Keratinocyte (primary cell): ENCODE measurements at regions not wholly inside any gene's neighbourhood (a gene's known extent, or its start where the extent isn't known, plus 50 kb on each side); places are given as distances from the start of the nearest gene placed in this dataset.
A peak's percentile ranks its signal among the peaks of the same experiment; 100 is the strongest.

Source experiments
- DNase-seq: peaks from one replicate; pipeline ENCODE4 v3.0.0-alpha.2; 2011; ENCODE audit warnings: low read depth, missing footprints, low spot score
- FAIRE-seq: peaks from 2 replicates; lab custom pipeline; 2011; peaks lifted over from hg19 to GRCh38; lab: Jason Lieb, UNC
- H2AFZ ChIP-seq: 2 replicates; pipeline ENCODE4 v1.6.0; 2012; ENCODE audit warnings: low read length, control low read depth, inconsistent platforms; ENCODE audit not compliant: control insufficient read depth
- H3K27ac ChIP-seq: 2 replicates; pipeline ENCODE4 v1.5.1; 2011; ENCODE audit warnings: low read length; ENCODE audit not compliant: control insufficient read depth, insufficient read depth
- H3K27me3 ChIP-seq: 3 replicates; pipeline ENCODE4 v1.6.0; 2011; ENCODE audit warnings: low read length; ENCODE audit not compliant: control insufficient read depth, insufficient read depth; ENCODE audit errors: extremely low read depth
- H3K36me3 ChIP-seq, 2 experiments: 2 replicates in 1 of 2; 3 replicates in 1 of 2; pipeline ENCODE4 v1.5.1; 2011; ENCODE audit warnings: low read length in 2 of 2, mild to moderate bottlenecking in 1 of 2; ENCODE audit not compliant: control insufficient read depth in 2 of 2, insufficient read depth in 2 of 2; ENCODE audit errors: extremely low read depth in 1 of 2
- H3K4me1 ChIP-seq: 3 replicates; pipeline ENCODE4 v1.5.1; 2011; ENCODE audit warnings: low read length; ENCODE audit not compliant: control insufficient read depth, insufficient read depth; ENCODE audit errors: extremely low read depth
- H3K4me2 ChIP-seq: 3 replicates; pipeline ENCODE4 v1.6.0; 2011; ENCODE audit warnings: low read depth, low read length; ENCODE audit not compliant: control insufficient read depth, insufficient read depth; ENCODE audit errors: extremely low read depth
- H3K4me3 ChIP-seq, 3 experiments: fragments of 200-600 bp in 1 of 3; sonication (generic) in 1 of 3; 2 replicates in 2 of 3; 3 replicates in 1 of 3; pipeline ENCODE4 v1.5.1; 2011 to 2016; ENCODE audit warnings: low read length in 3 of 3, mild to moderate bottlenecking in 3 of 3, control low read depth in 2 of 3, inconsistent platforms in 1 of 3, low read depth in 1 of 3, mixed read lengths in 1 of 3, mixed run types in 1 of 3, moderate library complexity in 1 of 3; ENCODE audit not compliant: control insufficient read depth in 2 of 3, insufficient read depth in 2 of 3; ENCODE audit errors: extremely low read depth in 1 of 3
- H3K79me2 ChIP-seq: 2 replicates; pipeline ENCODE4 v1.6.0; 2012; ENCODE audit warnings: low read length; ENCODE audit not compliant: control insufficient read depth, insufficient read depth
- H3K9ac ChIP-seq: 3 replicates; pipeline ENCODE4 v1.6.0; 2011; ENCODE audit warnings: low read length; ENCODE audit not compliant: control insufficient read depth, insufficient read depth; ENCODE audit errors: extremely low read depth
- H3K9me1 ChIP-seq: 3 replicates; pipeline ENCODE4 v1.6.0; 2011; ENCODE audit warnings: low read length; ENCODE audit not compliant: control insufficient read depth, insufficient read depth; ENCODE audit errors: extremely low read depth
- H3K9me3 ChIP-seq: 2 replicates; pipeline ENCODE4 v1.5.1; 2012; ENCODE audit warnings: low read depth, low read length; ENCODE audit not compliant: control insufficient read depth
- H4K20me1 ChIP-seq: 3 replicates; pipeline ENCODE4 v1.6.0; 2011; ENCODE audit warnings: low read length; ENCODE audit not compliant: control insufficient read depth, insufficient read depth; ENCODE audit errors: extremely low read depth
- EZH2 ChIP-seq: IDR thresholded peaks from one replicate; pipeline ENCODE4 v1.6.1; 2012; ENCODE audit warnings: inconsistent platforms, mild to moderate bottlenecking, low read length, moderate library complexity
- dilution Hi-C: fragments of 300-500 bp; cut with MboI; formaldehyde crosslinking; loops from one replicate; pipeline ENCODE4 v1.7.0; 2020; ENCODE audit warnings: low sequenced_read_pairs; ENCODE audit not compliant: extremely low pct_ligation_motif_present
- TF ChIP-seq, protein P1 (sequence below), 3 experiments: IDR thresholded peaks in 1 of 3; conservative IDR thresholded peaks in 1 of 3; optimal IDR thresholded peaks in 1 of 3; 2 replicates in 2 of 3; 3 replicates in 1 of 3; pipeline versions ENCODE3 to v1.5.1; 2011; ENCODE audit warnings: low read length in 3 of 3, mild to moderate bottlenecking in 3 of 3, moderate library complexity in 2 of 3, control low read depth in 1 of 3, inconsistent platforms in 1 of 3; ENCODE audit not compliant: insufficient read depth in 2 of 3; ENCODE audit errors: extremely low read depth in 1 of 3

DNA sequence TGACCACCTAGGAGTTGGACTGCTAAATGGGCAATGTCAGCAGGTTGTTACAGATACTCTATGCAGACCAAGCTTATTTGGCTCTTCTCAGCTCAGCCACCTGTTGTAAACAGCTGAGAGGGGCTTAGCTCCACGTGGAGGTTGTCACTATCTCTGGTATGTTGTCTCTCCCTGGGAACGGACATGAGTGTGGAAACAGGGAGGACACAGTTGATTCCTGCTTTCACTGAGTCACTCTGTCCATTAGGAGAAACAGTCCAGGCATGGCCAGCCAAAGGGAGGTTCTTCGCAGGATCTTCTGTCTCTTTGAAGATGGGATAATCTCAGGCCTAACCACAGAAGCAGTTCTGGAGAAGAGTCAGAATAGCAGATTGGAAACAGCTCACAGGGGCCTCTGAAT is 121.2 kb downstream of the PALM2AKAP2 start:
- FAIRE-seq (no peak), DNase-seq (no peak)
- TF ChIP-seq EZH2, result no peak
- TF ChIP-seq, protein P1, sequence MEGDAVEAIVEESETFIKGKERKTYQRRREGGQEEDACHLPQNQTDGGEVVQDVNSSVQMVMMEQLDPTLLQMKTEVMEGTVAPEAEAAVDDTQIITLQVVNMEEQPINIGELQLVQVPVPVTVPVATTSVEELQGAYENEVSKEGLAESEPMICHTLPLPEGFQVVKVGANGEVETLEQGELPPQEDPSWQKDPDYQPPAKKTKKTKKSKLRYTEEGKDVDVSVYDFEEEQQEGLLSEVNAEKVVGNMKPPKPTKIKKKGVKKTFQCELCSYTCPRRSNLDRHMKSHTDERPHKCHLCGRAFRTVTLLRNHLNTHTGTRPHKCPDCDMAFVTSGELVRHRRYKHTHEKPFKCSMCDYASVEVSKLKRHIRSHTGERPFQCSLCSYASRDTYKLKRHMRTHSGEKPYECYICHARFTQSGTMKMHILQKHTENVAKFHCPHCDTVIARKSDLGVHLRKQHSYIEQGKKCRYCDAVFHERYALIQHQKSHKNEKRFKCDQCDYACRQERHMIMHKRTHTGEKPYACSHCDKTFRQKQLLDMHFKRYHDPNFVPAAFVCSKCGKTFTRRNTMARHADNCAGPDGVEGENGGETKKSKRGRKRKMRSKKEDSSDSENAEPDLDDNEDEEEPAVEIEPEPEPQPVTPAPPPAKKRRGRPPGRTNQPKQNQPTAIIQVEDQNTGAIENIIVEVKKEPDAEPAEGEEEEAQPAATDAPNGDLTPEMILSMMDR (optimal IDR thresholded peaks at IDR 0.05 in 1 of 3, IDR thresholded peaks at IDR 0.05 in 1 of 3, conservative IDR thresholded peaks at IDR 0.05 in 1 of 3; ENCODE audit: extremely low read depth in 1 of 3, insufficient read depth in 2 of 3, low read length in 3 of 3), result no peak
- Histone ChIP-seq H3K9me3 (no peaks in the 10 kb centered on the region), H3K79me2 (no peaks in the 10 kb centered on the region), H2AFZ (no peak overlapping the region), H3K27ac (no peak overlapping the region), H3K9ac (no peak overlapping the region), H3K4me3 (no peak overlapping the region), H3K4me2 (no peak overlapping the region), H3K27me3 (no peaks in the 10 kb centered on the region), H3K9me1 (no peaks in the 10 kb centered on the region), H3K36me3 (no peaks in the 10 kb centered on the region), H3K4me1 (no peaks in the 10 kb centered on the region), H4K20me1 (no peaks in the 10 kb centered on the region)
- dilution Hi-C loops, result loop anchor here (25.0 kb wide), 1 partner anchor 161 kb away; no protein-coding TSS in a partner anchor

DNA sequence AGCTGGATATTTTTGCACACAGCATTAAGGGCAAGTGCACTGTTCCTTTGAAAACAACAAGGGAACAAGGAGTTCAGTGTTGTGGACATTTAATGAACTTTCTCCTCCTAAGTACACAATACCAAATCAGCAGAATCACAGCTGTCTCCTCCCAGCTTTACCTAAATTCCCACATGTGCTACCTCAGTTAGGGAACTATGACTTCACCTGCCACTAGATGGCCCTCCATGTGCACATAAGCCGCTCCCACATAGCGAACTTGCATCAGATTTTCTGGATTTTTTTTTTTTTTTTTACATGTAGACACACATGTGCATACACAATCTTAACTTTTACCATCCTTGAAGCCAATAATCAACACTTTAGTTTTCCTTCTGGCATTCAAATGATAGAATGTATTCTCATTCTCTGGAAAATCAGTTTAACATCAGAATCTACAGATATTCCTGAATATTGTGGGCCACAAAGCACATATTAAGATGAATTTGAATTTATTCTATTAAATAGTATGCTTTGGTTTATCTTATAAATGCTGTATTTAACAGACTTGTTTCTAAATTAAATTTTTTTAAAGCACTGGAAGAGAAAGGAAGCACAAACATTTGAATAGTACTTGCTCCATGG is 123.6 kb downstream of the PALM2AKAP2 start:
- FAIRE-seq (peak; percentile 82), DNase-seq (peak; percentile 48)
- no peaks in the 10 kb centered on the region for H4K20me1 ChIP-seq
- H3K9me1 ChIP-seq, result no peaks in the 10 kb centered on the region
- no peak overlapping the region for H3K27ac ChIP-seq
- H3K4me1 ChIP-seq, result peaks cover 8% of the 10 kb centered on the region
- no peak overlapping the region for H3K9ac ChIP-seq
- no peaks in the 10 kb centered on the region for H3K27me3 ChIP-seq
- dilution Hi-C loops, result loop anchor here (25.0 kb wide), 1 partner anchor 159 kb away; no protein-coding TSS in a partner anchor
- H3K36me3 ChIP-seq, result no peaks in the 10 kb centered on the region
- no peak overlapping the region for H2AFZ ChIP-seq
- TF ChIP-seq, protein P1 (optimal IDR thresholded peaks at IDR 0.05 in 1 of 3, IDR thresholded peaks at IDR 0.05 in 1 of 3, conservative IDR thresholded peaks at IDR 0.05 in 1 of 3; ENCODE audit: extremely low read depth in 1 of 3, insufficient read depth in 2 of 3, low read length in 3 of 3), result peak; percentile 59 to 94 (median 89)
- no peak for TF ChIP-seq EZH2
- H3K4me2 ChIP-seq, result no peak overlapping the region
- H3K9me3 ChIP-seq, result no peaks in the 10 kb centered on the region
- H3K79me2 ChIP-seq, result no peaks in the 10 kb centered on the region
- no peak overlapping the region for H3K4me3 ChIP-seq
